NCI-H510A (cell line): ENCODE measurements at regions not wholly inside any gene's neighbourhood (a gene's known extent, or its start where the extent isn't known, plus 50 kb on each side); places are given as distances from the start of the nearest gene placed in this dataset.

Source experiments
- DNase-seq: peaks from one replicate; lab custom pipeline; 2025; lab: John Stamatoyannopoulos, UW

- no peak for DNase-seq
Observed at GRCh38 chr13:105353654-105354053, 1181.8 kb downstream of the EFNB2 start.

DNA sequence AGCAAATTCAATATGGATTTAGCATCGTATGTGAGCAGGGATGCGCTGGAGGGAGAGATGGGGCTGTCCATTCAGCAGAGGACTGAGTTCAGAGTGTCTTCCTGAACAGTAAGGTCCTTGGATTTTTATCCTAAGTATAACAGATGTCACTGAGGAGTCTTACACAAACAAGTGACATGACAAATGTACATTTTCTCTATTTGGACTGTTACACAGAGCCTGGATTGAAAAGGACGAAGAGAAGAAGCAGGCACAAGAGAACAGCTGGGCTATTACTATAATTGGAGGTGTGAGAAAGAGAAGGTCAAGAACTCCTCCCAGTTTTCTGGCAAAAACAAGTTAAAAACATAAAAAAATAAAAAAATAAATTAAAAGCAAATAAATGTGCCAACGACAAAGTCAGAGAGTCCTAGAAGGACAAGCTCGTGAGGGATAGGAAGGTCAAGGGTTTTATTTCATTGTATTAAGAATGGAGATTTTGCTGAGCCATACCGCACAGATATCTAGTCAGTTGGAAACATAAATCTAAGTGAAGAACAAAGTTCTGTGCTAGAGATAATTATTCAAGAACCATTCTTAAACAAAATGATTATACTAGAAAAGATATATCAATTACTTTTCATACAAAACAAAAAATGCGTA is 1186.3 kb downstream of the EFNB2 start:
- DNase-seq: no peak

DNA sequence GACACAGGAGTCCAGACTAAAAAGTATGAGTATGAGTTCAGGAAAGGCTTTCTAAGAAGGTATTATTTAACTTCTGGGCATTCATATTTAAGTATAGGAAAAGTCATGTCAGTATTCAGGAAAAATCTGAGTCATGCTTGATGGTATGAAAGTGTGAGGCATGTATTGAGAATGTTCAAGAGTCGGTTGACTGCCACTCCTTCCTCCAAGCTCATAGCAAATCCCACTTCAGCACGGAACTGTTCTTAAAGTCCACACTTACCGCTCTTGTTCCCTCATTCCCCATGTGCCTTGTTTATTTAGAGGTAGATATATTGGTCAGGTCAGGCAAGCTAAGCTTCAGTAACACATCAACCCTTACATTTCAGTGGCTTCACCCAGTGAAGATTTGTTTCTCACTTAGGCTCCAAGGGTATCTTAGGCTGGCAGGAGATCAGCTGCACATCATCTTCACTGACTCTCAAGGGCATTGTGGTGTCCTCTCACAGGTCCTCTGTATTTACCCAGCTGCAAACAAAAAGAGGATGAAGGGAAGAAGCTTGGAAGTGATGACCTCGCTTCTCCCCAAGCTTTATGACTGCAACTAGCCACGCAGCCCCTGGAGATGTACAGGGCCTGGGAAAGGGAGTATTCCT is 1189.2 kb downstream of the EFNB2 start:
- DNase-seq: no peak

GRCh38 chr13:105345730-105346129 is 1189.7 kb downstream of the EFNB2 start:
- DNase-seq: no peak

- DNase-seq: no peak
Observed at GRCh38 chr13:105345131-105345530, 1190.3 kb downstream of the EFNB2 start.

DNA sequence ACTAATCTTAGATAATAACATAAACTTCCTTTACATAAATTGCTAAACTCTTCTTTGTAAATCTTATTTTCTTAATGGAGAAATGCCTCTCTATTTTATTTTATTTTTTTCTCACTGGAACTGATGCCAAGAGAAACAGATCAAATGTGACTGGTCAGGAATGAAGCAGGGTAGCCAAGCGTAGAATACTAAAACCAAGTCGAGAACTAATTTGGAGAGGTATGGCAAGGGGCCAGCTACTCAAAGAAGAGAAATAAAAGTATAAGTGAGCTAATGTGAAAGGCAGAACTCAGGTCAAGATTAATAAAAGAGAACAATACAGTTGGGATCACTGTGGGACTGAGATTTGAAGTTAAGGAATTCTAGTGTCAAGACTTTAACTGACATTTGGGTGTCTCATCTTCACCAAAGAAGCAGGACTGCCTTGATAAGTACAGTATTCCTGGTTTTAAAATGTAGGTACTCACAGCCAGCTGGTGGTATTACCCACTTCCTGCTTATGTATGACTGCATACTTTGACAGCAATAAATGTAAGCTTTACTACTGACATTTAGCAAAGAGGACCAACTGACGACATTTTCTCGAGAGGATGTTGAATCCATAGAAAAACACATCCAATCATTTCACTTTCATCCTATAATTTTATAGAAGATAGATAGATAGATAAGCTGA is 1192.2 kb downstream of the EFNB2 start:
- no peak for DNase-seq

GRCh38 chr13:105342281-105342820 is 1193.1 kb downstream of the EFNB2 start:
- DNase-seq: no peak

GRCh38 chr13:105341758-105342157 is 1193.7 kb downstream of the EFNB2 start:
- no peak for DNase-seq

DNA sequence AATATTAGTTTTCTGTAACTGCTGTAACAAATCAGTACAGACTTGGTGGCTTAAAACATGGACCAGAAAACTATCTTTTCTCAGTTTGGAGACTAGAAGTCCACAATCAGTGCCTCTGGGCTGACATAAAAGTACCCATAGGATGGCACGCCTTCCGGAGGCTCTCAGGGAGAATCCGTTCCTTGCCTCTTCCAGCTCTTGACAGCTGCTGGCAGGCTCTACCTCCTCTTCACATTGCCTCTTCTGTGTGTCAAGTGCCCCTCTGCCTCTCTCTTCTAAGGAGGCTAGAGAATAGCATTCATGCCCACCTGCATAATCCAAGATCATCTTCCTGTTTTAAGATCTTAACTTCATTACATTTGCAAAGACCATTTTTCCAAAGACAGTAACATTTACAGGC is 1194.2 kb downstream of the EFNB2 start:
- DNase-seq: no peak

GRCh38 chr13:105340061-105340606 is 1195.3 kb downstream of the EFNB2 start:
- no peak for DNase-seq

DNA sequence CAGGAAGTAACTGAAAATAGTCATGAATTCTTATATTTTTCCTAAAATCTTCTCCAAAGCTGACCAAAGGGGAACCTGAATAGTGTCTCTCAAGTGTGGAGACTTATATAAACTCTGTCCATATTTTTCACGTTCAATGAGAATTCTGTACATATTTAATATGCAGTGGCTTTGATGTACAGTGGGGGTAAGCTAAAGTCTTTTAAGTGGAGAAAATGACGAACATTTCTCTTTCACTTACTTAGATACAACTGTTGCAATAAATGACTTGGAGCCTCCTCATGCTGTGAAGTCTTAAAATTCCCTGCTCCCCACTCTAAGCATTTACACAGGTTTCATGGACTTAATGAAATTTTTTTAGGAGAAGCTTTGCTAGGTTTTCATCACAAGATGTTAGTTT is 1196.7 kb downstream of the EFNB2 start:
- no peak for DNase-seq

DNA sequence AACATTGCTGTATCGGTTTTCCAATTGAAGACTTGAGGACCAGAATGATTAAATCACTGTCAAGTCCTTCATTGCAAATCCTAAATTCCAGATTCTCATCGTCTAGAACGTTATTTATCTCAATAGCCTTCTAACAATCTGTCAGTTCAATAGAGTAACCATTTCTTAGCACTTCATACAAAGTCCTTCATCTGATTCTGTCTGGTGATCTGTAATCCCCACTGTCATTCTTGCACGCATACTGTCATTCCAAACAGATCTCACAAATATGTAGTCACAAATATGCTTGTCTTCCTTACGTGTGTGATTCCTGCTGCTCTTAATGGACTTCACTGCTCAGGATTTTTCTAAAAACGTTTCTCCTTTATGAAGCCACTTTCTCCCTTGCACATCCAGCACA is 1197.5 kb downstream of the EFNB2 start:
- DNase-seq: no peak

DNA sequence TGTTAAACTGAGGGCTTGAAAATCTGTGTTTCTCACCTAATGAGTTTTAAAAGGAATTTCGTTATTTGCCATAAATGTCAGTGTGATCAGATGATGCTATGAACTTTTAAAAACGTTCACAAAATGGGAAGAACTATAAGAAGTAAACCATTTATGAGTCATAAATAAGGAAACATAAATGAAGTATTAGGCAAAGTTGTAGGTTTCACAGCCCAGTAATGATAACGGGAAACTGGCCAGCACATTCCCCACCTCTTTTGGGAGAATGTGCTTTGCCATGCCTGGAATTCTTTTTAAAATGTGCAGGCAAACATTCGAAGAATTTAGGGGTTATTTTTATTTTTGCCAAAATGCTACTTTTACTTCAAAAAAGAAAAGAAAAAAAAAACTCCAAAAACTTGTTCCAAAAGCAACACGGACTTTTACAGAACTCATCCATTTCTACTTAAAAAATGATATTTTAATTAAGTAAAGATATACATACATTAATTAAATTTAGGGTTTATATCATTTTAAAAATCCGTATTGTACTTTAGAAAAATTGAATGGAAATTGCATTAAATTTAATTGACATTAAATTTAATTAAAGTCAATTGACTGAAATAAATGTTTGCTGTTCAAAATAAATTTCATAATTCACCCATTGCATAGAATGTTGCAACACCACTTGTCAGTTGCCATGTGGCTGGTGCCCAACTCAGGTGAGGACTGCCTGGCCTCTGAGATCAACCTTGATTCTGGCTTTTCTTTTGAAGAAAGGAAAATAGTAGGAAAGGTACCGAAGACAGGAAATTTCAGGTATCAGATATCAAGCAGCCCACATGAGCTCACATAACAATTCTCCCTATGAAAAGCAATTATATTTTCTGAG is 1198.5 kb downstream of the EFNB2 start:
- no peak for DNase-seq

- DNase-seq: no peak
Observed at GRCh38 chr13:105334211-105334610, 1201.3 kb downstream of the EFNB2 start.

GRCh38 chr13:105333416-105333815 is 1202.0 kb downstream of the EFNB2 start:
- DNase-seq: no peak

DNA sequence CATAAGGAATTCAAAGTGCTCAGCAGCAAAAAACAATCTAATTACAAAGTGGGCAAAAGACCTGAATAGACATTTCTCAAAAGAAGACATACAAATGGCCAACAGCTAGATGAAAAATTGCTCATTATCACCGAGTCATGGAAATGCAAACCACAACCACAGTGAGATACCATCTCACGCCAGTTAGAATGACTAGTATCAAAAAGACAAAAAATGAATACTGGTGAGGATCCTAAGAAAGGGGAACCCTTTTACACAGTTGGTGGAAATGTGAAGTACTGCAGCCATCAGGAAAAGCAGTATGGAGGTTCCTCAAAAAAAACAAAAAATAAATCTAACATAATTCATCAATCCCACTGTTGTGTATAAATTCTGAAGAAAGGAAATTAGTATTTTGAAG is 1206.1 kb downstream of the EFNB2 start:
- no peak for DNase-seq

DNA sequence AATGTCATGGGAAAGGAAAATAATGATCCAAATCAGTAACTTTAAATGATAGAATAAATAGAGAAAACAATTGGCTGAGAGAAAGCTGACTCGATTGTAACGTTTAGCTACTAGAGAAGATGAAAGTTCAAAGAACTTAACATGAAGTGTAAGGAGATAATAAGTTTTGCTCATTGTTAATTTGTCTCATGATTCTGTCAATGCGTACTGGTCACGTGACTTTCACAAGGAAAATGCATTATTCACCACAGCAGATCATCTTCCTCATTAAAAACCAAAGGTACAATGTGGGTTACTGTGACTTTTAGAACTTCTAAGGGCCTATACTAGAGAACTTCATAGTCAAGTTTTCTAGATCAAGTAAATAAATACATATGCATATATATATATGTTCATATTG is 1207.2 kb downstream of the EFNB2 start:
- DNase-seq: no peak

- DNase-seq: no peak
Observed at GRCh38 chr13:105327581-105328126, 1207.8 kb downstream of the EFNB2 start.

GRCh38 chr13:105319875-105320274 is 1215.6 kb downstream of the EFNB2 start:
- DNase-seq: no peak

GRCh38 chr13:105316731-105317130 is 1218.7 kb downstream of the EFNB2 start:
- no peak for DNase-seq

- no peak for DNase-seq
Observed at GRCh38 chr13:105312906-105313305, 1222.6 kb downstream of the EFNB2 start.

DNA sequence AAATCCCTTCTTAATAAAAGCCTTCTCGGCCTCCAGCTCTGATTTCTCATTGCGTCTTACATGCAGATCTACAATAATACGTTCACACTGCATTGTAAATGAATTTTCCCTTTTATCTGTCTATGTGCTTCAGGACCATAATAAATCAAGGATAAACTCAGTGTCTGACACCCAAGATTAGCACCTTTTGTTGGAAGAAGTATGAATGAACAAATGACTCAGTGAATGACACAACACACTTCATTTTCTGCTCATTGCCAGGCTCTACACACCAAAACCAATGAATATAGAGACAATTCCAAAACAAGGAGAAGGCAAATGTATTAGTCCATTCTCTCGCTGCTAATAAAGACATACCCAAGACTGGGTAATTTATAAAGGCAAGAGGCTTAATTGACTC is 1224.4 kb downstream of the EFNB2 start:
- no peak for DNase-seq
